Panc1 (cell line): ENCODE measurements at regions not wholly inside any gene's neighbourhood (a gene's known extent, or its start where the extent isn't known, plus 50 kb on each side); places are given as distances from the start of the nearest gene placed in this dataset.

ENCODE experiments used
- ATAC-seq: fragments of 200-7000 bp; cut with Tn5 transposase; 2 replicates; pipeline ENCODE4 v1.9.1; 2020; ENCODE audit warnings: mild to moderate bottlenecking, moderate library complexity
- BruUV-seq: library from RNA; stranded (reverse); fragments of 400-500 nt; replicated peaks from 2 replicates; lab custom pipeline; 2021; lab: Mats Ljungman, UMichigan
- CTCF ChIA-PET: fragments of 300-600 bp; sonication (Branson Sonifier 250); formaldehyde crosslinking; loops from one replicate; lab custom pipeline; 2022; ENCODE audit warnings: antibody characterized with exemption; lab: Charles Lee
- POLR2A ChIA-PET: fragments of 300-600 bp; sonication (Branson Sonifier 250); formaldehyde crosslinking; loops from one replicate; lab custom pipeline; 2022; ENCODE audit warnings: antibody characterized with exemption; lab: Charles Lee
- DNase-seq: peaks from one replicate; pipeline ENCODE4 v3.0.0-alpha.2; 2010; ENCODE audit warnings: low read depth, low spot score
- H3K27ac ChIP-seq: 2 replicates; pipeline ENCODE4 v1.5.1; 2011; ENCODE audit warnings: mild to moderate bottlenecking, low read length, inconsistent platforms
- H3K27me3 ChIP-seq: fragments of 200-500 bp; sonication (Bioruptor generic); 2 replicates; pipeline ENCODE4 v1.6.0; 2014; ENCODE audit warnings: low read length, inconsistent platforms; ENCODE audit not compliant: control insufficient read depth, insufficient read depth
- H3K36me3 ChIP-seq: fragments of 200-500 bp; sonication (Bioruptor generic); 2 replicates; pipeline ENCODE4 v1.5.1; 2014; ENCODE audit warnings: inconsistent platforms, mild to moderate bottlenecking, low read length, moderate library complexity; ENCODE audit not compliant: control insufficient read depth, insufficient read depth
- H3K4me1 ChIP-seq: 2 replicates; pipeline ENCODE4 v1.5.1; 2011; ENCODE audit warnings: inconsistent platforms, mild to moderate bottlenecking, low read length, moderate library complexity; ENCODE audit not compliant: control insufficient read depth, insufficient read depth
- H3K4me3 ChIP-seq, 2 experiments: 2 replicates each; pipeline ENCODE4 v1.5.1; 2011 to 2012; ENCODE audit warnings: low read depth in 2 of 2, low read length in 2 of 2, mild to moderate bottlenecking in 2 of 2, inconsistent platforms in 1 of 2, moderate library complexity in 1 of 2
- H3K9me3 ChIP-seq: fragments of 200-500 bp; sonication (Bioruptor generic); 2 replicates; pipeline ENCODE4 v1.5.1; 2014; ENCODE audit warnings: low read depth, mild to moderate bottlenecking, inconsistent platforms, low read length, moderate library complexity; ENCODE audit not compliant: control insufficient read depth, insufficient read depth
- CTCF ChIP-seq: fragments of 450-650 bp; IDR thresholded peaks from 2 replicates; pipeline ENCODE4 v1.5.1; 2017; ENCODE audit warnings: mild to moderate bottlenecking
- POLR2AphosphoS5 ChIP-seq: IDR thresholded peaks from 2 replicates; pipeline ENCODE4 v1.6.1; 2012; ENCODE audit warnings: mild to moderate bottlenecking, low read depth, low read length, moderate library complexity
- REST ChIP-seq, 2 experiments: IDR thresholded peaks; 2 replicates each; pipeline ENCODE4 v1.6.1; 2011 to 2012; ENCODE audit warnings: low read depth in 2 of 2, control low read depth in 1 of 2, low read length in 1 of 2, mild to moderate bottlenecking in 1 of 2, moderate library complexity in 1 of 2; ENCODE audit not compliant: insufficient read depth in 1 of 2
- SIN3A ChIP-seq: IDR thresholded peaks from 2 replicates; pipeline ENCODE4 v1.6.1; 2012; ENCODE audit warnings: low read depth, mild to moderate bottlenecking, low read length, moderate library complexity, borderline replicate concordance; ENCODE audit not compliant: insufficient read depth
- TCF7L2 ChIP-seq: IDR thresholded peaks from 2 replicates; pipeline ENCODE4 v1.6.1; 2011; ENCODE audit warnings: mild to moderate bottlenecking, low read depth, low read length, inconsistent platforms
- in situ Hi-C: cut with HindIII; loops from 2 replicates; pipeline ENCODE4 v1.10.0; 2016; ENCODE audit warnings: low sequenced_read_pairs, low pct_unique_long_range_greater_than_20kb
- intact Hi-C: fragments of 100-400 bp; cut with micrococcal nuclease; formaldehyde crosslinking; loops from one replicate; pipeline ENCODE4 v1.10.0; 2022; ENCODE audit not compliant: unreplicated experiment

GRCh38 chr3:78283994-78284393 is 1244.1 kb downstream of the ROBO2 start:
- intact Hi-C loops (no loop called here), in situ Hi-C loops (no loop called here)
- ChIA-PET POLR2A (no interaction called here), CTCF (no interaction called here)
- no peaks in the 10 kb centered on the region for H3K27me3 ChIP-seq
- no TSS peak for BruUV-seq
- H3K9me3 ChIP-seq, result no peaks in the 10 kb centered on the region
- no peaks in the 10 kb centered on the region for H3K4me1 ChIP-seq
- TF ChIP-seq SIN3A, result no peak
- no peak for TF ChIP-seq POLR2AphosphoS5
- no peak for TF ChIP-seq REST (IDR thresholded peaks at IDR 0.05; ENCODE audit: insufficient read depth in 1 of 2, low read depth in 2 of 2, low read length in 1 of 2)
- no peak for TF ChIP-seq TCF7L2
- TF ChIP-seq CTCF, result no peak
- no peaks in the 10 kb centered on the region for H3K36me3 ChIP-seq
- ATAC-seq (no peak), DNase-seq (no peak)
- no peak overlapping the region for H3K27ac ChIP-seq
- no peak overlapping the region for H3K4me3 ChIP-seq

DNA sequence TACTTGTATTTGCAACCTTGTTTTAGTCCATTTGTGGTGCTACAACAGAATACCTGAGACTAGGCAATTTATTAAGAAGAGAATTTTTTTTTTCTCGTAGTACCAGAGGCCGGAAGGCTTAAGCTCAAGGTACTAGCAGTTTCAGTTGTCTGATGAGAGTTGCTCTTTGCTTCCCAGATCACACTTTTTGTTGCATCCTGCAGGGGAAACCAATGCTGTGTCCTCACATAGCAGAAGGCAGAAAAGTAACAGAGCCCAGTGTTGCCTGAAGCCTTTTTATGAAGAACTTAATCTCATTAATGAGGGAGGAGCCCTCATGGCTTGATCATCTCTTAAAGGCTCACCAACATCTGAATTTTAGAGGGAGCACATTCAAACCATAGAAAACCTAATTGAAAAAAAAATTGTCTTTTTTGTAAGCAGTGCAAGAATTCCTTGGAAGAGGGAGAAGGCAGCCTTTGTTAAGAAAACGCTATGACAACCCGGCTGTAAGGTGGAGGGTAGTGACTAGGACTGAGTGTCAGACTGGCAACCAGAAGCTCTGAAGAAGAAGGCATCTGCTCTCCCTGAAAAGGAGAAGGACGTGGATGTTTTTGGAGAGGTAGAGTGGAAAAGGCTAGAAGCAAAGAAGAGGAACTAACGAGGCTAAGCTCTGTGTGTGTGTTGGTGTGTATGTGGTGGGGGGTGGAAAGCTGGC is 1245.3 kb downstream of the ROBO2 start:
- CTCF ChIA-PET, result no interaction called here
- DNase-seq (no peak), ATAC-seq (no peak)
- in situ Hi-C loops, result no loop called here
- POLR2A ChIA-PET, result interaction anchor here (0.7 kb wide), 1 partner anchor 162 kb away, joined by 4 read pairs; no protein-coding TSS in a partner anchor
- no peaks in the 10 kb centered on the region for H3K36me3 ChIP-seq
- no TSS peak for BruUV-seq
- H3K27me3 ChIP-seq, result no peaks in the 10 kb centered on the region
- TF ChIP-seq POLR2AphosphoS5, result no peak
- no peak for TF ChIP-seq CTCF
- no peak for TF ChIP-seq SIN3A
- TF ChIP-seq TCF7L2, result no peak
- no peak for TF ChIP-seq REST (IDR thresholded peaks at IDR 0.05; ENCODE audit: insufficient read depth in 1 of 2, low read depth in 2 of 2, low read length in 1 of 2)
- H3K4me1 ChIP-seq, result no peaks in the 10 kb centered on the region
- H3K9me3 ChIP-seq, result no peaks in the 10 kb centered on the region
- H3K27ac ChIP-seq, result no peak overlapping the region
- no peak overlapping the region for H3K4me3 ChIP-seq
- intact Hi-C loops, result no loop called here
